ENCODE measurements at regions not wholly inside any gene's neighbourhood (a gene's known extent, or its start where the extent isn't known, plus 50 kb on each side); places are given as distances from the start of the nearest gene placed in this dataset.
"Not testable (repeated sequence)": the region's sequence is repeated elsewhere in the genome, so short reads cannot be mapped to it uniquely, and the experiment has no call there.

DNA sequence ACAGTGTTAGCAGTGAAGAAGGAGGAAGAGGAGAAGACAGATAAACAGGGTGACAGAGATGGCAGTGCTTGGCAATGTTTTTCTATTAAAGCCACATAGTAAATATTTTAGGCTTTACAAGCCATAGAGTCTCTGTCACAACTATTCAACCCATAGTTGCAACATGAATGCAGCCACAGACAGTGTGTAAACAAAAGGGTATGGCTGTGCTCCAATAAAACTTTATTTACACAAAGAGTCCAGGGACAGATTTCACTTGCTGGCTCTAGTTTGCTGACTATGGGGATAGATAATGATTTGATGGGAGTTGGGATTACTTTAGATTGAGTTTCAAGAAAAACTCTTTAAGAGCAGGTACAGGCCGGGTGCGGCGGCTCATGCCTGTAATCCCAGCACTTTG lies 224.8 kb upstream of the SEMA6A start:
- DNase-seq = no peak

DNA sequence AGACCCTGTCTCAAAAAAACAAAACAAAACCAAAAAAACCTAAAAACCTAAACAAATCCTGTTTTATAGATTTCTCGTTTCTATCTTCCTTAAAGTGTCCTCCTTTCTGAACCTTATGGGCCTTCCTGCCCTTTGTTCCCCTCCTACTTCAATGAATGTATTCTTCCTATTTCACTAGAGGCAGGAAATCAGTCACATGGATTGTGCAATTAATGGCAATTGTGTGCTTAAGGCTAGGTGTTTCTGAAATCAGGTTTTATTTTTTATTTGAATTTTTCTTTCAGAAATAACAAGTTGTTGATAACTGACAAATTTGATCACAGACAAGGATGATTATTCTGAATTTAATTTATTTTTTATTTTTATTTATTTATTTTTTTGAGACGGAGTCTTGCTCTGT lies 220.6 kb upstream of the SEMA6A start:
- DNase-seq = no peak

DNA sequence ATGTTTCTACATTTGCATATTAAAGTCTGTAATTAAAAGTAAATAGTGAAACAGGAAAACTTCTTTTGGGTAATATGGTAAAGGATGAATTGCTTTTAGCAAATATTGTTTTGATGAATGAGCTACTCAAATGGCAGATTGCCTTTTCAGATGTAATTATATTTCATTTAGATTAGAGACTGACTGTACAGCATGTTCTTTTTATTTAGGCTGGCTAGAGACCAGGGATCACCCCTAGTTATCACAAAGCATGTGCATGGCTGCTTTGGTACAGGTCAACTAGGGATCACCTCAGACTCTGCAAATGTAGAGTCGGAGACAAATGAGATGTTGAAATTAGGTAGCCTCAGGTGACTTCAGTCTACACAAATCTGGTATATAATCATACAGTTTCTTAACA lies 214.9 kb upstream of the SEMA6A start:
- no peak for DNase-seq

DNA sequence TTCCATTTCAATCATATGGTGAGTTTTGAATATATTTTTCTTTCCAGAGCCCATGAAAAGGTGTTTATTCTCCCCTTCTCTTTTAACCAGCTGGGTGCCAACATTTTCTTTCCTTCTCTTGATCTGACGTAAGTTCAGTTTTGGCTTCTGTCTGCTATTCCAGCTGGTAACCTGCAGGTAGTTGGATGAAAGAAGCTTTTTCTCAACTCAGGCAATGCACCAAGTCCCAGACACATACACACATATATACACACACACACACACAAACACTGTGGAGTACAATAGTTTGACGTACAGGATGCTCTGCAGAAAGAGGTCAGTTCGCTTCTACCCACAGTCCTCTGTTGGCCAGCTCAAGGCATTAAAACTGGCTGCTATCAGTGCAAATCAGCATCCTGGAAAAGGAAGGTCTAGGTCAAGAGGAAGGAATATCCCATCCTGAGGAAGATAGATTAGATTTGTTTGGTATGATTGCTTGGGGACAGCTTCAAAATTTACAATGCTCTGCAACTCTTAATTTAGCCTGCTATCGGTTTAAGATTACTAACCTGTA lies 214.3 kb upstream of the SEMA6A start:
- no peak for DNase-seq

DNA sequence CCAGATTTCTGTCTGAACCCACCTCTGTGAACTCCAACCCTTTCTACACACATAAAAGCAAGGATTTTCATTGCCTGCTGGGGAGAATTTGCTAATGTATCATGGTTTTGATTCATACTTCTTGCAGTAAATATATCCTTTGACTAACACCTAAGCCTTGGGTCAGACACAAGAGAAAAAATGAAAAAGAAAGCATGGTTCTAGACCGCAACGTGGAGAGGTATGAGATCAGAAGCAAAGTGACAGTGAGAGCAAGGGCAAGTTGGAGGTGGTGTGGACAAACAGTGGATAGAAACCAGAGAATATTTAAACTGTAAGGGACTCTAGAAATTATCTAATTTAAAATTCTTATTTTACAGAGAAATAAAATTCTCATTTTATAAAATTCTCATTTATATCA lies 212.9 kb upstream of the SEMA6A start:
- no peak for DNase-seq

DNA sequence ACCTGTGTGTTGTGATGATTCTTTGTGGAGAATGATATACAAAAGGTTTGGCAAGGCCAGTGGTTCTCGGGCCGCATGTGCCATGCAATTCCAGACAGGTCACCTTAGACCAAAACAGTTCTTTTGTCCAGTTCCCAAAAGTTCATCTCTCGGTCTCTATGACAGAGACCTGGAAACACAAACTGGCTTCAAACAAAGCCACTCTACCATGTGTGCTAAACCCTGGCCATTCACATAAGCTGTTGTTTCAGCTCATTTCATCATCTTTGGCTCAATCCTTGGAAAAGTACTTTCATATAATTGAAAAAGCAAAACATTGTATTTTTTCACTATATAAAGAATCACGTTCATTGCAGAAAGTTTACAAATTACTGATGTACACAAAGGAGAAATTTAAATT lies 210.5 kb upstream of the SEMA6A start:
- DNase-seq = no peak

DNA sequence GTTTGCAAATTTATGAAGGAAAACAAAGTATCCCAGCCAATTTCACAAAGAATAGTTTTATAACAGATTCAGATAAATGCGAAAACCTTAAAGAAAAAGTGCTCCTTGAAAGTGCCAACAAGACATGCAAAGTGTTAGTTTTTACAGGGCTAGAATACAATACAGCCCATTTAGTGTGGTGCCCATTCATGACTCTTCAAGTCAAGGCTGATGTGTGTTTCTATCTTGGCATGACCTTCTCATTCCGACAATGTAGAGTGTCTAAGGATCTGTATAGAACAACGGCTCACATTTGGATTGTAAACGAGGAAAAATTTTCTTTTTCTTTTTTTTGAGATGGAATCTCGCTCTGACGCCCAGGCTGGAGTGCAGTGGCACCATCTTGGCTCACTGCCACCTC lies 205.2 kb upstream of the SEMA6A start:
- DNase-seq = no peak

DNA sequence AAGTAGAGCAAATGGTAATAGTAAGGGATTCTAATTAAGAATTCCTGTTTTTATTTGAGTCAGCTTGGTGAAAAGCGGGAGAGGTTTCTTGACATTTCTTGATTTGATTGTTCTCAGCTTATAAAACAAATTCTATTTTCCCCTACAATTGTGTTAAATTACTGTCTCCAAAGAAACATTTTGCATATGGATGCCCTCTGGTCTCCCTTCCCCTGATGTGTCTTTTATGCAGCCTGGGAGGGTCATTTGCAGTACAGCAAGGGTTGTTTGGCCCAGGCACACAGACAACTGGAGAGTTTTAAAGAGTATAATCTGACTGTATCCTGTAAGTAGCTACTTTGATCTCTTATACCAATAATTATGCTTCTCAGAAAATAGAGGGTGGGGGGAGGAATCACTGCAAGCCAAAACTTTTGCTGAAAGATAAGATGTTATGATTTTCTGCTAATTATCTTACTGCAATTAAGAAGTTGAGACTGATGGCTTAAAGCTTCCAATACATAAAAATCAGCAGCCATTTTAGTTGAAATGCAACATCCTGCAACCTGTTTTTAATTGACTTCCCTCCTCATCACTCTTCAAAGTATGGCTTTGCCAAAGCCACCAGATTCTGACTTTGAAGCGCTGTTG lies 204.1 kb upstream of the SEMA6A start:
- DNase-seq = no peak

DNA sequence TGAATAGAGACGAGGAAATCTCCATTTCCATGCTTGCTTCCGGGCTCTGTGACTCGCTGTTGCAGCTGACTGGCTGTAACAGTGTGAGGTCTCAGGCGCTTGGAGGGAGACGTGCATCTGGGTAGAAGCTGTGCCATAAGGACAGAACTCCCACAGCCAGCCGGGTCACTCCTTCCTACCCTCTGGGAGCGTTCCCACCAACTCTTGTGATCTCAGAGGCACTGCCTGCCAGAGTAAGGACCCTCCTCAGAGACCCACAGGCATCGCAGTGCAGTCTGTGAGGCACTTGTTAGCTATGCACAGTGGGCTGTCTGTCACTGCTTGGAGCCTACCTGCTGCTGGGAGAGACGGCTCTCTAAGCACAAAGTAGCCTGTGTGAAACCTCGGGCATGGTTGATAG lies 203.4 kb upstream of the SEMA6A start:
- no peak for DNase-seq

DNA sequence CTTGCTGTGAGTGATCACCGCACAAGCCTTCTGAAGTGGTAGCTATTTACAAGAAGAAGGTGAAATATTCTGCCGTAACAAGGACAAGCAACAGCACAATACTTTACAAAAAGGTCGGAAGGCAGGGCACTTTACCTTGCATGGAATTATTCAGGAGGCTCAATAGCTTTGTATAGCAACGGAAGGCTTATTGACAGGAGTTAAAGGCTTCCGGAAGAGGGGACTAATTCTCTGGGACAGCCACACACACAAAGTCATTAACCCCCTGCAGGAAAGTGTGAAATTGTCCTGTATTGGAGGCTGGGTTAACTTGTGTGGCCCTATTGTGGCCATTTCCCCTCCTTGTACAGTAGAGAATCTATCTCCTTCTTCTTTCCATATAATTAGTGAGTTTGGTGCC lies 199.3 kb upstream of the SEMA6A start:
- DNase-seq = no peak

DNA sequence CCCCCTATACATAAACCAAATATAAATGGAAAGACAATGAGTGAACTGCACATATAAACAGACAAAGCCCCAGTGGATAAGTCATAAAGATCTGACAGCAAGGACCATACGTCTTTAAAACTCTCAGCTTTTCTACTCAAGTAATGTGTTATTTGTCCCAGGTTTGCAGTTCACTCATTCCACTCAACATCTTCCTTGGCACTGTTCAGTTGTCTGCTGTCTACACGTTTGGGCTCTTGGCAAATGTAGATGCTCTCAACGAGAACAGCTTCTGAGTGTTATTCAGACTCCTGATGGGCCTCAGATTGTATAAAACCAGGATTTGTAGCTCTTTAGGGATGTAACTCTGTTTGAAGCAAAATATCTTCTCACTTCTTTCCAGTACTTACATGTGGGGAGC lies 198.2 kb upstream of the SEMA6A start:
- DNase-seq = no peak

DNA sequence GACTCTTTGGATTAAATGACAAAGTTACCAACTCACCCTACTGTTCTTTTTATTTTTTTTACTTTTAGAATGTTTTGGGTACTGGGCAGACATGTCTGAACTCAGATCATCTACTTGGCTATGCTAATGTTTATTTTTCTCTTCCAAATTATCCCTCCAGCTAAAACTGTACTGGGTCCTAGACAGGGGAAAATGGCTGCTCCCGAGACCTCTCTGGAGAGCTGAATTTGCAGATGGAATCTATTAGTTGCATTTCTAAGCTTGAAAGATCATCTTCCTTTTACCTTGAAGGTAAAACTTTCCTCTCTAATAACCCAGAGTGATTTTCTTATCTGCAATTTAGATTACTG lies 197.5 kb upstream of the SEMA6A start:
- DNase-seq = no peak

DNA sequence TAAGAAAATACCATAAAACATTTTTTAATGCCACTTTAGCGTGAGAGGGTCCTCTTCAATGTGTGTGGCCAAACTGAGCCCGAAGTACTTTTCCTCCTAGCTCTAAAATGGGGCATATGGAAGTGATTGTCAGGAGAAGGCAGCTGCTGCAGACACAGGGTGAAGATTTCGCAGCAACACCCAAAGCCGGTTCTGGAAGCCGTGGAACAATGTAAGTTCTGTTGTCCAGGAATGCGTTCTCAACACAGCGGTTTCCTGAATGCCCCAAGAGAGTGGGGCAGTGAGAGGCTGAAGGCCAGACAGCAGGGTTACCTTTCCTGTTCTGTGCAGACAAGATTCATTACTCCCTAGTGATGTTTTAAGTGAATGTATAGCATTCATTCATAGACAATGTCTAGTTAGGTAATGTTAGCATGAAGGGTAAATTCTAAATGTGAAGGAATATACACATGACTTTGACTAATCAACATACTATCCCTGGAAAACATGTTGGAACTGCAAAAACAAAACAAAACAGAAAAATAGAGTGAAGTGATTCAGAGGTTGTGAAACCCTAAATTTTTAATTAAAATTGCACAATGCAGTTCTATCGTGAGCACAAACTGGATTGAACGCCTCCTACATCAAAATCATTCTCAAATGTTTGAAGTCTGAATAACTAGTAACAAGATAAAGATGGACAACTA lies 197.0 kb upstream of the SEMA6A start:
- no peak for DNase-seq

DNA sequence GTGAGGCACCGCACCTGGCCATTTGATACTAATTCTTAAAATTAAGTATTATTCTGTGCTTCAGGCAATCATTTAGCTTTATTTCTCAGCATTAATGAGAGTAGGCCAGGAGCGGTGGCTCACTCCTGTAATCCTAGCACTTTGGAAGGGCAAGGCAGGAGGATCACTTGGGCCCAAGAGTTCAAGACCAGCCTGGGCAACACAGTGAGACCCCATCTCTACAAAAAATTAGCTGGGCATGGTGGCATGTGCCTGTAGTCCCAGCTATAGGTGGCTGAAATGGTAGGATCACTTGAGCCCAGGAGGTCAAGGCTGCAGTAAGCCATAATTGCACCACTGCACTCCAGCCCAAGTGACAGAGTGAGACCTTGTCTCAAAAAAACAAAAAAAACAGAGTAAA lies 195.3 kb upstream of the SEMA6A start:
- DNase-seq = not testable (repeated sequence)

DNA sequence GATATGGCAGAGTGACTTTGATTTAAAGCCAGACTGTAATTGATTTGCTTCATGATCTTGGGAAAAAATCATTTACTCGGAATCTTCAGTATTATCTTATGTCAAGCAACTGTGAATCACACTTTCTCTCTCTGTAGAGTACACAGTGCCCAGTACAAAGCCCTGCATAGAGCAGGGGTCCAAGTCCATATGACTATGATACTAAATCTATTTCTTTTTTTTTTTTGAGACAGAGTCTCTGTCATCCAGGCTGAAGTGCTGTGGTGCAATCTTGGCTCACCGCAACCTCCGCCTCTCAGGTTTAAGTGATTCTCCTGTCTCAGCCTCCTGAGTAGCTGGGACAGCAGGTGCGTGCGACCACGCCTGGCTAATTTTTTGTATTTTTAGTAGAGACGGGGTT lies 194.8 kb upstream of the SEMA6A start:
- no peak for DNase-seq

DNA sequence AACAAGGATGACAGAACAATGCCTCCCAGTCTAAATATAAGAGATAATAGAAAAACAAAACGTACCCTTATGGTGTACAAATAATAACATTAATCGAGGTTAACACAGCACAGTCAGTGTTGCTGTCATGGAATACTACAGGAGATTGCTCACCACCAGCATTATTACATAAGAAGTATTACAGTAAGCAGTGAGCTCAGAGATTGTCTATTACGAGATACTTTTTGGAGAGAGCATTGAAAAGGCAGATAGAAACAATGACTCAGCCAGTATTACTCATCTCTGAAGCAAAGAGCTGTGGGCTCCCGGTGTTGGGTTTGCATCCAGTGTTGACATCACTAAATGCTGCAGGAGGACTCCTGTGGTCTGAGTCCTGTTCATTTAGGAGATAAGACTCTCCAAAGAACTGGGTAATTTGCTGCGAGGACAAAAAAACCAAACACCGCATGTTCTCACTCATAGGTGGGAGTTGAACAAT lies 191.9 kb upstream of the SEMA6A start:
- DNase-seq = no peak

DNA sequence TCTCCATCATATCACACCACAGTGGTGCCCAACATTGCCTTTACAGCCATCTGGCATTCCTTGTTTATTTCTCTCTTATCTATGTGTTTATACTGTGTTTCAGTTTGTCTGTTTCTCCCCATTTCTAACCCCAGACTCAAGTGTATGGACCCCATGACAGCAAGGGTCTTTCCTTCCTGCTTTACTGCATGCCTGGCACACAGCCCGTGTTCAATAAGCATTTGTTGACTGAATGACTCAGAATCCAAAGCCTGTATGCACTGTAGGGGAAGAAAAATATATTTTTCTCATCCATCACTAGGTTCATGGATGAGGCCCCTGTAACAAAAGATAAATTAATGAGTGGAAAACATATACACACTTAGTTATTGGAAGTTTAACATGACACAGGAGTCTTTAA lies 190.8 kb upstream of the SEMA6A start:
- no peak for DNase-seq

DNA sequence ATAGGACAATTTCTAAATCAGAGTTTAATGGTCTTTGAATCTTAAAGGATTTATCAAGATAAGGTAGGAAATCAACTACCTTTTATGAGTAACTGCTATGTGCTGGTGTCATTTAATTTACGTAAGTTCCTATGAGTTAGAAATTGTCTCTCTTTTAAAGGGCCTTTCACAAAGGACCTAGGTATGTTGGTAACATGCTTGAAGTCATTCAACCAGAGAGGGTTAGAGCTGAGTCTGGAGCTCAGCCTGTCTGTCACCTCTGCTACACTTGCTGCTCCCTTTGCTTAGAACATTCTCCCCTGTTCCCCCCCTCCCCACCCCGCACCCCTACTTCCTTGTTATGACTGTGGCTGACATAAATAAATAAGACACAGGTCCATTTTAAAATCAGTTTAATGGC lies 190.3 kb upstream of the SEMA6A start:
- DNase-seq = no peak

DNA sequence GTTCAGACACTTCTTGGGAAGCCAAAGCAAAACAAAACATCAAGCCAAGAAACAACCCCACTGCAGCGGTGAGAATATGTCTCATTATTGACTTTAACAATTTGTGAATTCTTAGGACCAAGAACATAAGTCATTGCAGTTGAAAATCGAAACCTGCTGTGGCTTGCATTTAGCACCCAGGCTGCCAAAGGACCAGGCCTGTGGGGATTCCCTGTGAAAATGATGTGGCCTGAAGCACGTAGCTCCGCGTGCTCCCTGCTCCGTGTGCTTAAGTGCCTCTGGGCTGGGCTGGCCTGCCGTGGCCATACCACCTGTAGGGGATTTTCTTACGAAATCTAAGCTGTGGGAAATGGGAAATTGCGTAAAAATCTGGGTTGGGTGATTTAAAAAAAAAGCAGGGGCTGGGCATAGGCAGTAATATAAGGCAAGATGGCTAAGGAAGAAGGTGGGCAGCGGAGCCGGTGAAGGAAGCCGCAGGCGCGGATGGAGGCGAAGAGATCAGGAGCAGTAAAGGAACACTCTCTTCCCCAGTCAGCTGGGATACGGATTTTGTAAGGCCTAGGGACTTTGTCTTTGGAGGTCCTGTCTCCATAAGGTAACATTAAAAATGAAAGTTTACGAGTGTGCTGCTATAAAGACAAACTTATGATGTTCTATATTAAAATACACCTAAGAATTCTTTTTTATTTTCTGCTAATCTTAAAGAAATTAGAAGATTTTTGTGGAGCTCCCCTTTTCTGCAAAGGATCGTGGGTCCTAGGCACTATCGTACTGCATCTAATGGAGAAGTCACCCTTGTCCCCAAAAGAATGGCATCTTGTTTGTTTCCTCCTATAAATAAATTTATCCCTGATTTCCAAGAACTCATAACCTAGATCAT lies 189.6 kb upstream of the SEMA6A start:
- DNase-seq = no peak

DNA sequence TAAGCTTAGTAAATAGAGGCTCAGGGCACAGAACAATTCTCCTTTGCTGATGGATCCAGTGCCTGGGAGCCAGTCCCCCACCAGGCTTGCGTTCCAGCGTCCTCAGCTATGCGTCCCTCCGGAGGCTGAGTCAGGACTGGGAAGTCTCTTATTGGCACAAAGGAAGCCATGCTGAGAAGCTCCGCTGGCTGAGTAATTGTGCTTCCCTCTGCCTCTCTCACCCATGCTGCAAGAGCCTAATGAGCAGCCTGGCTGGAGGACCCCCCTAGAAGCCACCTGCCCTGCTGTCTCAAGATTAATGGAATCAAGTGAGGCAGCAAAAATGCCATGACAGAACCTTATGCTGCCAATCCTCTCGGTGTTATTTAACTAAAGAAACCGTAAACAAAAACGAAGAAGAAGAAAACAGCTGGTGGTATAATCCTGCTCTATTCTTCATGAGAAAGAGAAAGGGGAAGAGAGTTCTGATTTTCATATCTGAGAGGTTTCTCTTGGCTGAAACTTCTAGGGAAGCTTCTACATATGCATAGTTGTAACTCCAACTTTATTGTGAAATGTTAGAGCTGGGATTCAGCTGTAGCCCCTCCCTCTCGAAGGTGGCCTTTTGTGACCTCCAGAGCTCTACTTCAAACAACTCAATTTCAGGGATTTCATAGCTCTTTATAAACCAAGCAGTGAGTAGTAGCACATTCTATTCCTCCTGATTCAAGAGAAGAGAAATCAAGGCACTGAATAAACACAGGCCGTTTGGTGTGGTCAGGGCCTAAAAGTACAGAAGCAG lies 185.4 kb upstream of the SEMA6A start:
- no peak for DNase-seq

DNA sequence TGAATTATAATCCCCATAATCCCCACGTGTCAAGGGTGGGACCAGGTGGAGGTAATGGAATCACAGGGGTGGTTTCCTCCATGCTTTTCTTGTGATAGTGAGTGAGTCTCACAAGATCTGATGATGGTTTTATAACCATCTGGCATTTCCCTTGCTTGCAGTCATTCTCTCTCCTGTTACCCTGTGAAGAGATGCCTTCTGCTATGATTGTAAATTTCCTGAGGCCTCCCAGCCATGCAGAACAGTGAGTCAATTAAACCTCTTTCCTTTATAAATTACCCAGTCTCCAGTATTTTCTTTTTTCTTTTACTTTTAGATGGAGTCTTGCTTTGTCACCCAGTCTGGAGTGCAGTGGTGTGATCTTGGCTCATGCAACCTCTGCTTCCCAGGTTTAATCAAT lies 182.7 kb upstream of the SEMA6A start:
- no peak for DNase-seq

DNA sequence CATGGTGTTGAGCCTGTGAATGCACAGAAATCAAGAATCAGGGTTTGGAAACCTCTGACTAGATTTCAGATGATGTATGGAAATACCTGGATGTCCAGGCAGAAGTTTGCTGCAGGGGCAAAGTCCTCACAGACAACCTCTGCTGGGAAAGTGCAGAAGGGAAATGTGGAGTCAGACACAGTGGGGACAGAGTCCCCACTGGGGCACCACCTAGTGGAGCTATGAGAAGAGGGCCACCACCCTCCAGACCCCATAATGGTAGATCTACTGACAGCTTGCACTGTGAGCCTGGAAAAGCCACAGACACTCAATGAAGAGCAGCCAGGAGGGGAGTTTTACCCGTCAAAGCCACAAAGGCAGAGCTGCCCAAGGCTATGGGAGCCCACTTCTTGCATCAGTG lies 181.9 kb upstream of the SEMA6A start:
- DNase-seq = no peak

DNA sequence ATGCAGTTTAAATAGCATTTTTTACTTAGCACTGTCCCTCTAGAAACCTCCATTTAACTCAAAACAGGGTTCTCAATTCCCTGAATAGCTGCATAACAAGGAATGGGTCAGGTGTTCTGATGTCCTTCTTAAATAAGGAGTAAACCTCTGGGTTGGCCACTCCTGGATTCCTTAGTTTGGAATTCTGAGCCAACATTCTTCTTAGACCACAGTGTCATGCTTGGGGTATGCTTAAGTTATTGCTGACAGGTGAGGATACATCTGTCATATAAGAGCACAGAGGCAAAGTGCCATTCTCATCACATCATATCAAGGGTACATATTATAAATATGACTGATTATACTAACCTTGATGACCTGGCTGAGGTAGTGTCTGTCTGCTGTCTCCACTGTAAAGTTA lies 179.9 kb upstream of the SEMA6A start:
- DNase-seq = no peak

Measured in CD4-positive, alpha-beta T cell treated with Interleukin-17A for 1 hour (primary cell).